H9 (cell line): ENCODE measurements at regions not wholly inside any gene's neighbourhood (a gene's known extent, or its start where the extent isn't known, plus 50 kb on each side); places are given as distances from the start of the nearest gene placed in this dataset.

Experiments
- DNase-seq: peaks from one replicate; pipeline ENCODE4 v3.0.0-alpha.2; 2017
- H2AFZ ChIP-seq: one replicate; pipeline ENCODE4 v1.6.1; 2013; ENCODE audit warnings: mild to moderate bottlenecking, low read length, control low read depth, moderate library complexity
- H2AK5ac ChIP-seq: 2 replicates; pipeline ENCODE4 v1.6.1; 2013; ENCODE audit warnings: low read length, control low read depth, mixed read lengths; ENCODE audit not compliant: insufficient read length
- H2BK120ac ChIP-seq: one replicate; pipeline ENCODE4 v1.6.1; 2013; ENCODE audit warnings: low read depth, mild to moderate bottlenecking, low read length, control low read depth, inconsistent platforms; ENCODE audit not compliant: poor library complexity, severe bottlenecking
- H2BK12ac ChIP-seq: 2 replicates; pipeline ENCODE4 v1.6.1; 2013; ENCODE audit warnings: low read length, control low read depth, mixed read lengths, low read depth; ENCODE audit not compliant: insufficient read length
- H2BK15ac ChIP-seq: 2 replicates; pipeline ENCODE4 v1.6.1; 2013; ENCODE audit warnings: low read depth, low read length, control low read depth
- H2BK20ac ChIP-seq: one replicate; pipeline ENCODE4 v1.6.1; 2013; ENCODE audit warnings: low read depth, mild to moderate bottlenecking, low read length, control low read depth, inconsistent platforms; ENCODE audit not compliant: poor library complexity, severe bottlenecking
- H2BK5ac ChIP-seq: 2 replicates; pipeline ENCODE4 v1.6.1; 2013; ENCODE audit warnings: low read length, control low read depth, mixed read lengths; ENCODE audit not compliant: insufficient read length
- H3K14ac ChIP-seq: 2 replicates; pipeline ENCODE4 v1.6.1; 2013; ENCODE audit warnings: low read length, control low read depth; ENCODE audit not compliant: insufficient read depth
- H3K18ac ChIP-seq: 2 replicates; pipeline ENCODE4 v1.6.1; 2013; ENCODE audit warnings: low read depth, mild to moderate bottlenecking, mixed read lengths, low read length, control low read depth; ENCODE audit not compliant: insufficient read length
- H3K23ac ChIP-seq: 2 replicates; pipeline ENCODE4 v1.6.1; 2013; ENCODE audit warnings: low read length, control low read depth, mixed read lengths, low read depth; ENCODE audit not compliant: insufficient read length
- H3K23me2 ChIP-seq: 2 replicates; pipeline ENCODE4 v1.6.1; 2013; ENCODE audit warnings: low read depth, mild to moderate bottlenecking, mixed read lengths, low read length, control low read depth; ENCODE audit not compliant: insufficient read length, poor library complexity, severe bottlenecking
- H3K27ac ChIP-seq: 2 replicates; pipeline ENCODE4 v1.5.1; 2013; ENCODE audit warnings: low read length, control low read depth, mixed read lengths, low read depth; ENCODE audit not compliant: insufficient read length
- H3K27me3 ChIP-seq: 2 replicates; pipeline ENCODE4 v1.6.1; 2013; ENCODE audit warnings: low read length, control low read depth, inconsistent platforms; ENCODE audit not compliant: insufficient read depth
- H3K4ac ChIP-seq: 2 replicates; pipeline ENCODE4 v1.6.1; 2013; ENCODE audit warnings: low read depth, mild to moderate bottlenecking, control low read depth, inconsistent platforms, low read length, moderate library complexity
- H3K4me1 ChIP-seq: 2 replicates; pipeline ENCODE4 v1.6.1; 2013; ENCODE audit warnings: low read length, control low read depth, inconsistent platforms; ENCODE audit not compliant: insufficient read depth
- H3K4me2 ChIP-seq: 2 replicates; pipeline ENCODE4 v1.6.1; 2013; ENCODE audit warnings: low read length, control low read depth, mixed read lengths; ENCODE audit not compliant: insufficient read length, insufficient read depth
- H3K56ac ChIP-seq: 2 replicates; pipeline ENCODE4 v1.6.1; 2013; ENCODE audit warnings: low read depth, mild to moderate bottlenecking, mixed read lengths, low read length, control low read depth; ENCODE audit not compliant: insufficient read length
- H3K79me1 ChIP-seq: 2 replicates; pipeline ENCODE4 v1.6.1; 2013; ENCODE audit warnings: low read depth, mild to moderate bottlenecking, moderate library complexity, low read length, control low read depth, inconsistent platforms; ENCODE audit not compliant: insufficient read depth, poor library complexity, severe bottlenecking
- H3K79me2 ChIP-seq: 2 replicates; pipeline ENCODE4 v1.6.1; 2013; ENCODE audit warnings: low read length, control low read depth, inconsistent platforms; ENCODE audit not compliant: insufficient read depth
- H3K9ac ChIP-seq: 2 replicates; pipeline ENCODE4 v1.6.1; 2013; ENCODE audit warnings: low read length, control low read depth, mixed read lengths; ENCODE audit not compliant: insufficient read length; ENCODE audit errors: extremely low read depth
- H3K9me3 ChIP-seq: one replicate; pipeline ENCODE4 v1.6.1; 2013; ENCODE audit warnings: low read depth, low read length, inconsistent platforms; ENCODE audit not compliant: control insufficient read depth
- H3T11ph ChIP-seq: one replicate; pipeline ENCODE4 v1.6.1; 2013; ENCODE audit warnings: mild to moderate bottlenecking, low read length, control low read depth, inconsistent platforms
- H4K20me1 ChIP-seq: one replicate; pipeline ENCODE4 v1.6.1; 2013; ENCODE audit not compliant: control insufficient read depth, insufficient read length, insufficient read depth
- H4K5ac ChIP-seq: 2 replicates; pipeline ENCODE4 v1.6.1; 2013; ENCODE audit warnings: low read depth, mild to moderate bottlenecking, mixed read lengths, low read length, control low read depth; ENCODE audit not compliant: insufficient read length
- H4K8ac ChIP-seq: replicated peaks from 2 replicates; pipeline ENCODE4 v1.6.1; 2013; ENCODE audit warnings: low read length, control low read depth, mixed read lengths, low read depth; ENCODE audit not compliant: insufficient read length
- H4K91ac ChIP-seq: 2 replicates; pipeline ENCODE4 v1.6.1; 2013; ENCODE audit warnings: low read depth, mild to moderate bottlenecking, moderate library complexity, mixed read lengths, low read length, control low read depth; ENCODE audit not compliant: insufficient read length
- H3K27ac Mint-ChIP-seq, 3 experiments: 2 replicates in 2 of 3; 3 replicates in 1 of 3; pipeline ENCODE4 v1.8.0; 2020 to 2021; ENCODE audit warnings: mixed read lengths in 3 of 3, mild to moderate bottlenecking in 1 of 3, moderate library complexity in 1 of 3
- H3K27me3 Mint-ChIP-seq: 2 replicates; pipeline ENCODE4 v1.8.0; 2021; ENCODE audit warnings: low read depth, mild to moderate bottlenecking, moderate library complexity, mixed read lengths
- H3K36me3 Mint-ChIP-seq, 3 experiments: 2 replicates in 2 of 3; 3 replicates in 1 of 3; pipeline ENCODE4 v1.8.0; 2020 to 2021; ENCODE audit warnings: low read depth in 3 of 3, mixed read lengths in 3 of 3; ENCODE audit not compliant: insufficient read depth in 1 of 3
- H3K4me1 Mint-ChIP-seq, 2 experiments: 2 replicates each; pipeline ENCODE4 v1.8.0; 2020; ENCODE audit warnings: mixed read lengths in 2 of 2
- H3K4me3 Mint-ChIP-seq, 2 experiments: 2 replicates in 1 of 2; 3 replicates in 1 of 2; pipeline ENCODE4 v1.8.0; 2020 to 2021; ENCODE audit warnings: mild to moderate bottlenecking in 2 of 2, mixed read lengths in 2 of 2, moderate library complexity in 1 of 2
- H3K9me3 Mint-ChIP-seq, 2 experiments: 2 replicates in 1 of 2; 3 replicates in 1 of 2; pipeline ENCODE4 v1.8.0; 2020; ENCODE audit warnings: mild to moderate bottlenecking in 2 of 2, mixed read lengths in 2 of 2, moderate library complexity in 1 of 2
- TF ChIP-seq, protein P1 (sequence below): fragments of 200-600 bp; sonication (generic); conservative IDR thresholded peaks from 3 replicates; pipeline ENCODE4 v1.8.0; 2021; ENCODE audit warnings: antibody characterized with exemption, mild to moderate bottlenecking

DNA sequence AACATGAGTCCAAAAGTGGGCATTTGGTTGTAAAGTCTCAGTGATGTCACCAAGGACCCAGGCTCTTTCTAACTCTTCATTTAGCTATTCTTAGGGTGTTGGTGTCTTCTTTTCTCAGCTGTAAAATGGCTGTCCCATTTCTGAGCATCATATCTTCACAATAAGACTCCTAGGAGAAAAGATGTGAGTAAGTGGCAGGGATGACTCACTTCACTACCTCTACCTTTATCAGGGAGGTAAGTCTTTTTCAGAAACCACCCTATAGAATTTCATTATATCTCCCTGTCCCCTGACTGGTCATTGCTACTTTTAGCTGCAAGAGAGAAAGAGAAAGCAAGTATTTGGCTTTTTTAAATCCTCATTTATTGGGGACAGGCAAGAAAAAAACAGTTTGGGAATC is 300.2 kb upstream of the RBMS3 start:
- Histone ChIP-seq H4K20me1 (no peaks in the 10 kb centered on the region), H2AK5ac (no peak overlapping the region), H3K4me1 (no peaks in the 10 kb centered on the region), H3K79me2 (no peaks in the 10 kb centered on the region), H3K4me2 (no peak overlapping the region), H2BK12ac (no peak overlapping the region), H3K18ac (no peak overlapping the region), H2BK5ac (no peak overlapping the region), H3K27me3 (no peaks in the 10 kb centered on the region), H3K79me1 (no peaks in the 10 kb centered on the region), H3K4ac (no peak overlapping the region), H3K56ac (no peak overlapping the region), H2BK20ac (no peak overlapping the region), H3K27ac (no peak overlapping the region), H2AFZ (no peak overlapping the region), H4K8ac (no peak overlapping the region), H3K9me3 (no peaks in the 10 kb centered on the region), H3K23ac (no peak overlapping the region), H2BK120ac (no peak overlapping the region), H4K5ac (no peak overlapping the region), H4K91ac (no peak overlapping the region), H3K23me2 (no peaks in the 10 kb centered on the region), H3T11ph (no peak overlapping the region), H3K9ac (no peak overlapping the region), H3K14ac (no peak overlapping the region), H2BK15ac (no peak overlapping the region)
- DNase-seq = no peak
- Mint-ChIP-seq H3K4me3 (no peak overlapping the region), H3K27me3 (no peaks in the 10 kb centered on the region), H3K4me1 (no peaks in the 10 kb centered on the region), H3K27ac (no peak overlapping the region), H3K9me3 (no peaks in the 10 kb centered on the region), H3K36me3 (no peaks in the 10 kb centered on the region)
- TF ChIP-seq, protein P1, sequence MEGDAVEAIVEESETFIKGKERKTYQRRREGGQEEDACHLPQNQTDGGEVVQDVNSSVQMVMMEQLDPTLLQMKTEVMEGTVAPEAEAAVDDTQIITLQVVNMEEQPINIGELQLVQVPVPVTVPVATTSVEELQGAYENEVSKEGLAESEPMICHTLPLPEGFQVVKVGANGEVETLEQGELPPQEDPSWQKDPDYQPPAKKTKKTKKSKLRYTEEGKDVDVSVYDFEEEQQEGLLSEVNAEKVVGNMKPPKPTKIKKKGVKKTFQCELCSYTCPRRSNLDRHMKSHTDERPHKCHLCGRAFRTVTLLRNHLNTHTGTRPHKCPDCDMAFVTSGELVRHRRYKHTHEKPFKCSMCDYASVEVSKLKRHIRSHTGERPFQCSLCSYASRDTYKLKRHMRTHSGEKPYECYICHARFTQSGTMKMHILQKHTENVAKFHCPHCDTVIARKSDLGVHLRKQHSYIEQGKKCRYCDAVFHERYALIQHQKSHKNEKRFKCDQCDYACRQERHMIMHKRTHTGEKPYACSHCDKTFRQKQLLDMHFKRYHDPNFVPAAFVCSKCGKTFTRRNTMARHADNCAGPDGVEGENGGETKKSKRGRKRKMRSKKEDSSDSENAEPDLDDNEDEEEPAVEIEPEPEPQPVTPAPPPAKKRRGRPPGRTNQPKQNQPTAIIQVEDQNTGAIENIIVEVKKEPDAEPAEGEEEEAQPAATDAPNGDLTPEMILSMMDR = no peak
